COLO668 (cell line): ENCODE measurements at regions not wholly inside any gene's neighbourhood (a gene's known extent, or its start where the extent isn't known, plus 50 kb on each side); places are given as distances from the start of the nearest gene placed in this dataset.
"Not testable (repeated sequence)": the region's sequence is repeated elsewhere in the genome, so short reads cannot be mapped to it uniquely, and the experiment has no call there.

ENCODE experiments used
- DNase-seq: peaks from one replicate; lab custom pipeline; 2025; ENCODE audit not compliant: unreplicated experiment; lab: John Stamatoyannopoulos, UW

DNA sequence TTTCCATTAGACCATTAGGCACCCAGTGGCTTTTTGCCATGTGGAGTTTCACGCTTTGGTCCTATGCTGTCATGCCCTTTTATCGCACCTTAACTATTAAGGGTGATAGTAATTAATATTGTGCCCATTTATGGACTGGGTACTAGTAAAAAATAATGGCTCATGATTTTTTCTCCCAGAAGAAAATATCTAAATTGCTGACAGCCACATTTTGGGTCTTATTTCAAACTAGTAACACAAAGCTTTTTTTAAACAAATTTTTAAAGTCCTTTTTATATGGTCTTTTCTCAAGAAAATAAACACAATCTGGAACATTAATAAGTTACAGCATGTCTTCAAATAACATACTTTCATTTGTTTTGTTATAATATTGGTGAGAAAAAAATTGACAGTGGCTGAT lies 179.7 kb downstream of the ANKRD7 start:
- DNase-seq = no peak

DNA sequence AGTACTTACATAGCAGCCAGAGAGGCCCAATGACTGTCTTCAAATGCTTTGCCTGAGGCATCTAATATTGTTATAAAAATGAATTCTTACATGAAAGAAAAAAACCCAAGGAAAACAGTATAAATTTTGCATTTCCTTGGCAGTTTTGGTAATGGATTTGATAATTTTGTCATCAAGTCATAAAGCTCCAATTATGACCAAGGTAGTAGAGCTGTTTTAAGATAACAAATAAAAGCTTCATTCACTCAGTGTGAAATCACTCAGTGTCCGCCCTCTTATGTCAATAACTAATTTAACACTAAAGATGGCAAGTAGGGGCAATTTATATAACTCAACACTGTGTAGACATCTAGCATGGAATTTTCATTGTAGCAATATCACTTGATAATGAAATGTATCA lies 193.9 kb downstream of the ANKRD7 start:
- no peak for DNase-seq

DNA sequence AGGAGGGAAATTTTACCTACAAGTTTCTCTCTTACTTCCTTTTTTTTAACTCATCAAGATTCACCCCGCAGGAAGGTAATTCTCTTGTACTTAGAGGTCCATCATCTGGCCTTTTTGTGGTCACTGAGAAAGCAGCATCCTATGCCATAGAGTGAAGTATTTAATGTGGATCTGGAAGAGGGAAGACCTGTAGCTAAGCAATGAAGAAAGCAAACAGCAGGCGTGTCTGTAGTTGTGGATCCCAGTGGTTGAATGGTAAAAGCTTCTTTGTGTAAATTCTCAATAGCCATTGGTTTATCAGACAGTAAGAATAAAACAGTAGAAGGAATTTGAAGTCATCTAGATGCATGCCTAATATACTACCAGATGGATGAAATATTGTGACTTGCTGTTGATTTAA lies 196.4 kb downstream of the ANKRD7 start:
- DNase-seq = no peak

DNA sequence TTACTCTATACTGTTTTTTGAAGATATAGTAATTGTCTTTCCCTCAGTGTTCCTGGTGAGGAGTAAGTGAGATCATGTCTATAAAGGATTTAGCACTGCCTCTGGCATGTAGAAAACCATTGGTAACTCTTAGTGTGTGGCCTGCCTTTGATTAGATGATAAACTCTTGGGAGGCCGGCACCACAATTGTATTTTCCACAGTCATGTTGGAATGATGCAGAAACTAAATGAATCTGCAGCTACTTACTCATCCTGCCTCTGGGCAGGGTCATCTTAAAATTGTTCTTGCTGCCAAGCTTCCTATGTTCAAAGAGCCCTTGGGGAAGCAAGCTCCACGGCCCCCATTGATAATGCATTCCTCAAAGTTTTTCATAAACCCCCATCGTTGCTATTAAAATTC lies 204.6 kb downstream of the ANKRD7 start:
- no peak for DNase-seq

DNA sequence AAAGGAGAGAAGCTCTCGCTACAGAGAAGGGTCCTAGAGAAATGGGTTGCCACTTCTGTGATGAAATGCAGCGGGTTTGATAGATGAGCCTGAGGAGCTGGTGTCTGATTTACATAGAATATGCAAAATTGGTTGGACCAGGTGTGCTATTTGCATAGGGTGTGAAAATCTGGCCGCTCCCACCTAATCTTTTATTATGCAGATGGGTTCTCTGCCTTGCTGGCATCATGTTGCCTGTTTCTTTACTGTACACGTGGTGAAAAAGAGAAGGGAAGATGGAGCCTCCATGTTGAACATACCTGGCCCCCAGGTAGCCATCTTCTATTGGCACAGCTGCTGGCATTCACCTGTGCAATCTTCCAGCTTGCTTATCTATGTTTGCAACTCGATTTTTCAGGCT lies 212.2 kb downstream of the ANKRD7 start:
- DNase-seq = no peak

DNA sequence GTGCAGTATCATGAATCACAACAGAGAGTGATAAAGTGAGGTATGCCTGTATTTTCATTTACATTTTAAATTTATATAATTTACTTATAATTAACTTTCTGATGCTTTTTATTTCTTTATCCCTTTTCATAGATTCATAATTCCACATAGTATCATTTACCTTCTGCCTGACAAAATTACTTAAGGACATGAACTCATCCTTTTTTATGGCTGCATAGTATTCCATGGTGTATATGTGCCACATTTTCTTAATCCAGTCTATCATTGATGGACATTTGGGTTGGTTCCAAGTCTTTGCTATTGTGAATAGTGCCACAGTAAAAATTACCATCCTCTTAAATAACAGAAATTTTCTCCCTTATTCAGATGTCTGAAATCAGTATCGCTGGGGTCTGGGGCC lies 224.5 kb downstream of the ANKRD7 start:
- not testable (repeated sequence) for DNase-seq

DNA sequence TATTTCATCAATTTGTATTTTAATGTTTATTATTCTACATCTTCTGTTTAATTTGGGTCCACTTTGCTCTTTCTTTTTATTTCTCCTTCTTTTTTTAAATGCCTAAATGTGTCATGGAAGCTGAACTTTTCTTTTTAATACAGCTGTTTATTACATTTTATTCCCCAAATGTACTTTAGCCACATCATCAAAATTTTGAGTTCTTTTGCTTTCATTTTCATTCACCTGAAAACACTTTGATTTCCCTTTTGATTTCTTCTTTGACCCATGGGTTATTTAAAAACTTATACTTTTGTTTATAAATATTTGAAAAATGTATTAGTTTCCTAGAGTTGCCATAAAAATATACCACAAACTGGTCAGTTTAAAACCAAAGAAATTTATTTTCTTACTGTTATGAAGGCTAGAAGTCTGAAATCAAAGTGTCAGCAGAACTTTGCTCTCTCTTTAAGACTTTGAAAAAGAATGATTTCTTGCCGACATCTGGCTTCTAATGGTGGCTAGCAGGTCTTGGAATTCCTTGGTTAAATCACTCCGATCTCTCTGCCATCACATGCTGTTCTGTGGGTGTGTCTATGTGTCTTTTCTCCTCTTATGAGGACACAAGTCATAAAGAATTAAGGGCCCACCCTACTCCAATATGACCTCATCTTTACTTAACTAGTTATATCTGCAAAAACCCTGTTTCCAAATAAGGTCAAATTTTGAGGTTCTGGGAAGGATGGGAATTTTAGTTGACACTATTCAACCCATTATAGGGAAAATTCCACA lies 225.5 kb downstream of the ANKRD7 start:
- no peak for DNase-seq

DNA sequence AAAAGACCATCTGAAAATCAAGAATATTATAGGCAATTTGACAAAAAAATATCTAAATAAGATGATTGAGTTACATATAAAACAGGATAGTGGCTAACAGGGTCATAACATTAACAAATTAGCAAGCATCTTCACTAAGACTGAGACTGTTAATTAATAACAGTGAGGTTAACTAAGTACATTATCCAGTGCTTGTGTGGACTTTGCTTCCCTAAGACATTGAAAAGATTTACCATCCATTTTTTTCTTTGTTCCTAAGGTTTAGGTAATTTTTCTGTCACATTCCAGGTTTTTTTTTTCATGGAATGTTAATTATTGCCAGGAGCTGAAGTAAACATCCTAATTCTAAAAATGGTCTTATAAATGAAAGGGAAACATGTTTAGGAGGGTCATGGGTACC lies 227.6 kb downstream of the ANKRD7 start:
- DNase-seq = no peak

DNA sequence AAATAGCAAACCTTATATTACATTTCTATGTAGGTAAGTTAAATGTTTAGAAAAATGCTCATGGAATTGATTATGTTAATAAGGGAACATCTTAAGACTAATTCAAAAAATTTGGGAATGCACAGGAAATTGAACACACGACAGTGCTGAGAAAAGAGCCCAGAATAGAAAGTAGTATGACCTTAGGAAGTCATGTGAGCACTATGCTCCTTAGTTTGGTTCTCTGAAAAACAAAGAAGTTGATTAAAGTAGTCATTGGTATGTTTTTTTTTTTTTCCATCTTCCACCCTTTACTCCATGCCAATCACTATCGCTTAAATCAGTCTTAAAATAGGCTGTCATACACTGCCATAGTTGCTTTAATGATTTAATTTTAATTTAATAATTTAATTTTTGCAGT lies 242.9 kb downstream of the ANKRD7 start:
- no peak for DNase-seq

DNA sequence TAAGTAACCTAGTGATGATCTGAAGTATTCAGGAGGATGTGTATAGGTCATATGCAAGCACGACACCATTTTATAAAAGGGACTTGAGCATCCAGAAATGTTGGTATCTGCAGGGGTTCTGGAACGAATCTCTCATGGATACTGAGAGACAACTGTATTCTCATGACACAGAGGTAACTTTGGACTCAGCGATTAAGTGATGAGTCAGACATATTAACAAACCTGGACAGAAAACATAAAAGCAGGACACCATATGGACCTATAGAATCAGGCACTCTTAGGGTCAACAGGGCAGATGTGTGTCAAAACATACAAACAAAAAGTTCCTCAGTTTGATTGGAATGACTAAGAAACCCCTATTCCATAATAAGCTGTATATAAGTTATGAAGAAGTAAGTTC lies 248.1 kb downstream of the ANKRD7 start:
- no peak for DNase-seq

DNA sequence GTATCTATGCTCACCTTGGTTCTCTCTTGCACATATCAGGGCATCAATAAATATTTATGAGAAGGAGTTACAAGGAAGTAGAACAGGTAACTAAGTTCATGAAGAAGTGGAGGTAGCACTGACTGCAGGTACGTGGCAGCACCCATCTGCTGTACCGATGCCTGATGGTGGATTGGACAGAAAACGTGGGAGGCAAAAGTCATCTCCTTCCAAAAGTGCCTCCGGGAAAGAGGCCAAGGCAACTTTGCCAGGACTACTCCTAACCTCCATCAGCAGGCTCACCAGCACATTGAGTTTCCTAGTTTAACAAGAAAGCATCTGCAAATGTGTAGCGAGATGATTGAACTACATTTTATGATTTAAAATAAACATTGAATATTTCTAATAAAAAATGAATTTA lies 248.8 kb downstream of the ANKRD7 start:
- no peak for DNase-seq

DNA sequence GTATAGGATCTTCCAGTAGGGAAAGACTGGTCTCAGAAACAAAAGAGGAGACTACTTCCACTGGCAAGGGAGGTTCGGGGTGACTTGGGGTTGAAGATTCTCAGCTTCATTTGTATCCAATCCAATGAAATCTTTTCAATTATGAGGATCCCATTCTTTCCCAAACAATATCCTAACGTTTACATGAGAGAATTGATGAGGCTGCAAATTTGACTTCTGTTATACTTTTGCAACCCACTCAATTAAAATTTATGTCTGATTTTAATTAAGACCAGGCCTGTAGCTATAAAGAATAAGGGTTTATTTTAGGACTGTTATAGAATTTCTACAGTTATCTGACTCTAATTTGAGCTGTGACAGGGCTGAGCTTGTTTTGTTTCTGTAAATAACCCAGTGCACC lies 251.5 kb downstream of the ANKRD7 start:
- DNase-seq = no peak

DNA sequence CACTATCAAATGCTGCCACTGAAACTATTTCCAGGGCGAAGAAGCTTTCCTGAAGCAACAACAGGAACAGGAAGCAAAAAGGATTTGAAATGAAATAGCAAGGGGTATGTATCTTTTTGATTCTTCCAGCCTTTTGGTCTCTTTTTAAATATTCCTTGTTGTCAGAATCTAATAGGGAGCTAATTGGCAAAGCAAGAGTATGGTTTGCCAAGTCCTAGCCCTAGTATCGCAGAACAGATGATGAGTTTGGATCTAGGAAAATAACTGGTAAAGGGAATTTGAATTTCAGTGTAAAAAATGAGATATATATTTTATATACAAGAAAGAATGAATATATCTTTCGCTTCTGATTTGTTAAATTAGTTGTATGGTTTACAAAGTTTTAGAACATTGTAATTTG lies 252.5 kb downstream of the ANKRD7 start:
- no peak for DNase-seq

DNA sequence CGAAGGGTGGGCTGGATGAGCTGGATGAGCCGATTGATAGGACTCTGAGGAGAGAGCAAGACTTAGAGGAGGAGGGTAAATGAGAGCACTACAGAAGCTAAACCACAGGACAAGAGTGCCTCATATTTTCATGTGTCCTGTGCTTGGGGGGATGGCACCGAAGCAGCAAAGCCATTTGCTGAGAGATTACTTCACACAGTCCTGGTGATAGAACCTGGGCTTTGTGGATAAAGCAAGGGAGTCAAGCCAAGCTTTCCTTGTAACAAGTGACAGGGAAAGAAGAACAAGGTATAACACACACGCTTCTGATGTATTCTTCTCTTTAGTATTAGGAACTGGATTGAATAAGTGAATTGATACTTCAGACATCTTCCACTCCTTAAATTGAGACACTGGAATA lies 253.7 kb downstream of the ANKRD7 start:
- DNase-seq = no peak

DNA sequence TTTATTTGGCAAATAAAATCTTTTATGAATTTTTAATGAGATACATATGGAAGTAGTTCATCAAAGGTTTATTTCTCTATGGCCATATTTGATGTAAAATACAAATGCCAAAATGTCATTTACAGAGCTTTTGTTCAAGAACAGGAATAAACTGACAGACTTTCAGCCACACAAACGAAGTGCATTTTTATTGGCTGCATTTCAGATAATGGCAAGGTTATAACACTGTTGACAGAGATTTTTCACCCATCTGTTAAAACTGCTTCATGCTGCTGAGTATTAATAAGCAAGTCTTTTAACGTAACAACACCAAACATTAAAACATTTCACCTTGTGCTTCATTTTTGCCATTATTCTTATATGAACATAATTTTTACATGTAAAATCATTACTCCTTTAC lies 254.4 kb downstream of the ANKRD7 start:
- DNase-seq = no peak

DNA sequence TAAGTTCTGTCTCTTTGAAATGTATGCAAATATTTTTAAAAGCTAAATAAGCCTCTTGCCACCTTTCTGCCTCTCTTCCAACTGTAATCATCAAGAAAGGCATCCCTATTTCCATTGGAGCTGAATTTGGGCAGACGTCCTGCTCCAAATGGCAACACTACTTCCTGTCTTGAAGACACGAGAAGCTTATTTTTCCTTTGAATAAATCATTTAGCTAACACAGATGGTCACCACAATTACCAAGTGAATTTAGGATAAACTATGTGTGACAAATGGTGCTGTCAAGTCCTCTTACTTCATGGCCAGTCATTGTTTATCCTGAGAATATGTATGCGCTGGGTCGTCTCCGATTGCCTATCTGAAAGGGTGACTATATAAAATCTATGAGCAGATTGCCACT lies 268.0 kb downstream of the ANKRD7 start:
- no peak for DNase-seq

DNA sequence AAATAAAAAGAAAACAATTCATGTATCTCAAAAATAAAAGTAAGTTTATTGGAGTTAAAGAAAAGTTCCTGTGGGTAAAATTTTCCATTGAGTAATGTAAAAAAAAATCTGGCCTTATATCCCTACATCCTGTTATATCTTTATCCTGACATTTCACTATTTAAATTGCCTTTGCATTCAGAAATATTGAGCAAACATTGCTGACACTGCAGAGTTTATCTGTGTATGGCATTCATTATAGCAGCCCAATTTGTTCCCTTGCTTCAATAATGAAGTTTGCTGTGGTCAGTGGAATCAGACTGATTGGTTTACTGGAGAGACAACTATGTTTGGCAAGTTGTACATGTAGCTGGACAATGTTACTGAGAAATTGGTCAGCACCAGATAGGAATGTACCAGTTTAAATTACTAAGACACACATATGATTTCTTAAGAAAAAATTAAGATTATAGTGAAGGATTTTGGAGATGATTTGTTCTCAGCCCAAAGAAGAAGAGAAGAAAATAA lies 271.7 kb downstream of the ANKRD7 start:
- no peak for DNase-seq

DNA sequence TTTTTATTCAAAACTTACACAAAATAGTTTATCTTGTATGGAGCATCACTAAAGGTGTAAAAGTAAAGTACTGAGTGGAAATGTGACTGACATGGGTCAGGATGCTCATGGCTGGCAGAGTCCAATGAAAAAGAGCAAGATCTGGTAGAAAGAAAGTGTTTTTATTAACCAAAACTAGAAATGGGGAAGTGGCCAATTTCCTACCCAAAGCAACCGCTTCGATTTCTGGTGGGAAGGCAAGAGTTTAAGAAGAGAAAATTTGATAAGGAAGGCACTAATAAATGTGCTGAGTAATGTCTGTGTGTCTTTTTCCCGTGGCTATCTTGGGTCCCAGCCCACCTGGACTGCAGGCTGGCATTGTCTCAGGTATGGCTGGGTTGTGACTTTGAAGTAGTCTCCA lies 277.7 kb downstream of the ANKRD7 start:
- no peak for DNase-seq

DNA sequence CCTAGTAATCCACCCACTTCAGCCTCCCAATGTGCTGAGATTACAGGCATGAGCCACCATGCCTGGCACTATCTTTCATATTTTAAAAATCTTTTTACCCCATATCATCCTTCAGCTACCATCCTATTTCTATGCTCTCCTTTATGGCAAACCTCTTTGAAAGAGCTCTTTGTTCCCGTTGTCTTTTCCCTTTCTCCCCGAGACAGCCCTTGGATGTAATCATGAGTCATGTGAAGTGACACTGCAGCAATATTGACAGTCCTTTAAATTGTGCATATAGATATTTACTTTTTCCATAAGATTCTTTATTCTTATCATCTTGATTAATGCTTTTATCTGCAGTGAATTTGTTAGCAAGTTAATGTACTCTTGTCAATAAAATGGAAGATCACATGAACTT lies 286.6 kb downstream of the ANKRD7 start:
- no peak for DNase-seq

DNA sequence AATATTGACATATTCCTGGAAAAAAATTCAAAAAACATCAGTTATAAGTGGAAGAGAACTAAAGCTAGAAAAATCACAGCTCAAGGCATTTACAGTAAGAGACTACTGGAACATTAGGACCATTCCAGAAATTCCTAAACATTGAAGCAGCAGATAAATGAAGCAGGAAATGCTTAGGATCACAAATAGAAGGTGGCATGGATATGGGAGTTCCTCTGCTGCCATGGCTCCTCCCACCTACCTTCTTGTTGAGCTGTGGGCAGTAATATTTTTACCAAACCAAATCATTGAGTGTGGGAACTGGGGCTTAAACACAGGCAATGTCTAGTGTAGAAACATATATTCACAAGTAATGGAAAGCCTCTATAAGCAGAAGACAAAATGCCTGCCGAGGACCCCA lies 292.8 kb downstream of the ANKRD7 start:
- DNase-seq = no peak

DNA sequence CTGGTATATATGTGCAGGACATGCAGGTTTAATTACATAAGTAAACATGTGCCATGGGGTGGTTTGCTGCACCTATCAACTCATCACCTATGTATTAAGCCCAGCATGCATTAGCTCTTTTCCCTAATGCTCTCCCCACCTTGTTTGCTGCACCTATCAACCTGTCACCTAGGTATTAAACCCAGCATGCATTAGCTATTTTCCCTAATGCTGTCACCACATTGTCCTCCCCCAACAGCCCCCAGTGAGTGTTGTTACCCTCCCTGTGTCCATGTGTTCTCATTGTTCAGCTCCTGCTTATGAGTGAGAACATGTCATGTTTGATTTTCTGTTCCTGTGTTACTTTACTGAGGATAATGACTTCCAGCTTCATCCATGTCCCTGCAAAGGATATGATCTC lies 300.5 kb downstream of the ANKRD7 start:
- DNase-seq = no peak

DNA sequence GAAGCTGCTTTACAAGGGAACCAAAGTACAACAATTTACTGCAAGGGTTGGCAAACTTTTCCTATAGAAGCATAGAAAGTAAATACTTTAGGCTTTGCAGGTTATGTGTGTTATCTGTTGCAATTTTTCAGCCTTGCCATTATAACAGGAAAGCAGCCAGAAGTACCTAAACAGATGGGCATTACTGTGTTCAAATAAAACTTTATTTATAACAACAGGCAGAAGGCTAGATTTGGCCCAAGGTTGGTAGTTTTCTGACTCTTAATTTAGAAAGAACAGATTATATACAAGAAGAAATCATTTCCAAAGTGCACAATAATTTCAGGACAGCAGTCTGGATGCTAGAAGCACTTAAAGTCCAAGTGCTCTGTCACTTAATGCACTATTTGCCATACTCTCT lies 307.1 kb downstream of the ANKRD7 start:
- DNase-seq = no peak

DNA sequence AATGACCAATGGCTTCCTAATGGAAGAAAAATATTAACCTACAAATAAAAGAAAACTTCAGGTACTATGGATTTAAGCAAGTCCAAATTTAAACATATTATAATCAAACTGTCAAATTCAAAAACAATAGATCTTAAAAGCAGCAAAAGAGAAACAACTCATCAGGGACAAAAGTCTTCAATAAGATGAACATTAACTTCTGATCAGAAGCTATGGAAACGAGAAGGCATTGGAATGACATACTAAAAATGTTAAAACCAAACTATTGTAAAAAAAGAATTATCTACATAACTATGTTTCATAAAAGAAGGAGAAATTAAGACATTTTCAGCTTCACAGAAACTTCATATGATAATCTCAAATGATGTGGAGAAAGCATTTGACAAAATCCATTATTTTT lies 334.7 kb downstream of the ANKRD7 start:
- no peak for DNase-seq
